ENCODE measurements at regions not wholly inside any gene's neighbourhood (a gene's known extent, or its start where the extent isn't known, plus 50 kb on each side); places are given as distances from the start of the nearest gene placed in this dataset.
A peak's percentile ranks its signal among the peaks of the same experiment; 100 is the strongest.

DNA sequence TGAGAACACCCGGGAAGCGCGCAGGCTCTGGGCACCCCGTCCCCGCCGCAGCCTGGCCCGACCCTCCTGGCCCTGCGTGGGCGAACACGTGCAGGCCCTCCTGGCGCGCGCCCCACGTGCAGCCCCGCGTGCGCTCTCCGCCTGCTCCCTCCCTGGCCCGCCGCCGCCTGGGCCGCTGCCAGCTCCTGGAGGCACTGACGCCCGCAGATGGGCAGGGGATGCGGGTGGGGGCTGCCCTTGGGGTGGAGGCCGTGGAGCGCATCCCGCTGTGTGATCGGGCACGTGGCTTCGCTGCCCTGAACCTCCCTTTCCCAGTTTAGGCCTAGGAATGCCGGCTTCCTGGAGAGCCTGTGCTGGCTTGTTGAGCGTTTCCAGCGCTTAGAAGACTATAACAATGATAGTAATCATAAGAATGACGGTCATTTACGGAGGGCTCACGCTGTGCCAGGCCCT, 104.6 kb upstream of the SLC6A6 start:
- no peak overlapping the region for H3K4me3 ChIP-seq (ENCODE audit: control insufficient read depth, low read depth, low read length)
- TF ChIP-seq, protein P1, sequence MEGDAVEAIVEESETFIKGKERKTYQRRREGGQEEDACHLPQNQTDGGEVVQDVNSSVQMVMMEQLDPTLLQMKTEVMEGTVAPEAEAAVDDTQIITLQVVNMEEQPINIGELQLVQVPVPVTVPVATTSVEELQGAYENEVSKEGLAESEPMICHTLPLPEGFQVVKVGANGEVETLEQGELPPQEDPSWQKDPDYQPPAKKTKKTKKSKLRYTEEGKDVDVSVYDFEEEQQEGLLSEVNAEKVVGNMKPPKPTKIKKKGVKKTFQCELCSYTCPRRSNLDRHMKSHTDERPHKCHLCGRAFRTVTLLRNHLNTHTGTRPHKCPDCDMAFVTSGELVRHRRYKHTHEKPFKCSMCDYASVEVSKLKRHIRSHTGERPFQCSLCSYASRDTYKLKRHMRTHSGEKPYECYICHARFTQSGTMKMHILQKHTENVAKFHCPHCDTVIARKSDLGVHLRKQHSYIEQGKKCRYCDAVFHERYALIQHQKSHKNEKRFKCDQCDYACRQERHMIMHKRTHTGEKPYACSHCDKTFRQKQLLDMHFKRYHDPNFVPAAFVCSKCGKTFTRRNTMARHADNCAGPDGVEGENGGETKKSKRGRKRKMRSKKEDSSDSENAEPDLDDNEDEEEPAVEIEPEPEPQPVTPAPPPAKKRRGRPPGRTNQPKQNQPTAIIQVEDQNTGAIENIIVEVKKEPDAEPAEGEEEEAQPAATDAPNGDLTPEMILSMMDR (conservative IDR thresholded peaks at IDR 0.05; ENCODE audit: control insufficient read depth, insufficient read depth, low read depth, low read length): no peak
- DNase-seq (ENCODE audit: low read depth): no peak

DNA sequence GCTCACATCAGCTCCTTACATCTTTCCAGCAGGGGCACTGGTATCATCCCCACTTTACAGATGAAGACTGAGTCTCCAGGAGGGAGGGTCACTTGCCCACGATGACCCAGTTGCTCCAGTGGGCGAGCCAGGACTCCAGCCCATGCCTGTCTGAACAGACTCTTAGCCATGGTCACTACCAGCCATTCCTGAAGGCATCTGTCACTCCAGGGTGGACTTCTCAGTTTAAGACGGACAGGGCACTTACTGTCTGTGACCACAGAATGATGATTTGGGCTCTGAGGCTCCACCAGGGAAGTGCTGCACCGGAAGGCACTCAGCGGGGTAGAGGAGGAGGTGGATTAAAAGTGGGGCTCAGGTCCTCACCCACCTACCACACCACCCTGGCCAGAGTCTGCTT, 104.0 kb upstream of the SLC6A6 start:
- TF ChIP-seq, protein P1 (conservative IDR thresholded peaks at IDR 0.05; ENCODE audit: control insufficient read depth, insufficient read depth, low read depth, low read length): no peak

DNA sequence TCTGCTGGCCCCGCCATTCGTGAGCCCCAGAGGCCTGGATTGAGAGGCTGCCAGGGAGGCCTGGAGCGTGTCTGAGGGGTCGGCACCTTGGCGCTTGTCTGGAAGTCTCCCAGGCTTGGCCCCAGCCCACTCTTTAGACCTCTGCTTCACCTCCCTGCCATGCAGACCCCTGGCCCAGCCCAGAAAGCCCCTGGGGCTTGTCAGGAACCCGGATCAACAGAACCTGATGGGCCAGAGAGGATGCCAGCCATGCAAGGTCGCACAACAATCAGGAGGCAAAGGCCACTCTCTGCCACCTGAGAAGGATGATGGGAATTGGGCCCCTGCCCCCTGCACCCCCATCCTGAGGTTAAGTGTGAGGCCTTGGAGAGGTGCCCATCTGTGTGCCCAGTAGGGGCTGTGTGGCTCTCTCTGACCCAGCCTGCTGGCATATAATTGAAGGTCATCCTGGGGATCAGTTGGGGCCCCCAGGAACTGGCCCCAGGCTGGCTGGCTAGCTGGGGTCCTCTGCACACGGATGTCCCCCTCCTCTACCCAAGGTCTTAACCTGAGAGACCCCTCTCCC, 103.3 kb upstream of the SLC6A6 start:
- TF ChIP-seq, protein P1 (conservative IDR thresholded peaks at IDR 0.05; ENCODE audit: control insufficient read depth, insufficient read depth, low read depth, low read length): no peak
- no peak for DNase-seq (ENCODE audit: low read depth)
- no peak overlapping the region for H3K4me3 ChIP-seq (ENCODE audit: control insufficient read depth, low read depth, low read length)

More for the DNA sequence above, 104.0 kb upstream of the SLC6A6 start:
- DNase-seq (ENCODE audit: low read depth): no peak
- no peak overlapping the region for H3K4me3 ChIP-seq (ENCODE audit: control insufficient read depth, low read depth, low read length)

DNA sequence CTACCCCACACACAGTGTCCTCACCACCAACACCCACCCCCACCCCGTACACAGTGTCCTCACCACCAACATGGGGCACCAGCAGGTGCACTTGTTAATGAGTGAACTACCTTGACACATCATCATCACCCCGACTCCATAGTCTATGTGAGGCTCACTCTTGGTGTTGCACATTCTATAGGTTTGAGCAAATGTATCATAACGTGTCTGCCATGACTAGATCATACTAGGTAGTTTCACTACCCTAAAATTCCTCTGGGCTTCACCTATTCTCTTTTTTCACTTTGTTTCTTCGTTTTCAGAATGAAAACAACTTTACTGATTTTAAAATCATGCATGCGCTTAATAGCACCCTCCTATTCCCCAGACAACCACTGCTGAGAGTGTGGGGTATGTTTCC, 102.6 kb upstream of the SLC6A6 start:
- TF ChIP-seq, protein P1 (conservative IDR thresholded peaks at IDR 0.05; ENCODE audit: control insufficient read depth, insufficient read depth, low read depth, low read length): no peak
- no peak for DNase-seq (ENCODE audit: low read depth)
- no peak overlapping the region for H3K4me3 ChIP-seq (ENCODE audit: control insufficient read depth, low read depth, low read length)

DNA sequence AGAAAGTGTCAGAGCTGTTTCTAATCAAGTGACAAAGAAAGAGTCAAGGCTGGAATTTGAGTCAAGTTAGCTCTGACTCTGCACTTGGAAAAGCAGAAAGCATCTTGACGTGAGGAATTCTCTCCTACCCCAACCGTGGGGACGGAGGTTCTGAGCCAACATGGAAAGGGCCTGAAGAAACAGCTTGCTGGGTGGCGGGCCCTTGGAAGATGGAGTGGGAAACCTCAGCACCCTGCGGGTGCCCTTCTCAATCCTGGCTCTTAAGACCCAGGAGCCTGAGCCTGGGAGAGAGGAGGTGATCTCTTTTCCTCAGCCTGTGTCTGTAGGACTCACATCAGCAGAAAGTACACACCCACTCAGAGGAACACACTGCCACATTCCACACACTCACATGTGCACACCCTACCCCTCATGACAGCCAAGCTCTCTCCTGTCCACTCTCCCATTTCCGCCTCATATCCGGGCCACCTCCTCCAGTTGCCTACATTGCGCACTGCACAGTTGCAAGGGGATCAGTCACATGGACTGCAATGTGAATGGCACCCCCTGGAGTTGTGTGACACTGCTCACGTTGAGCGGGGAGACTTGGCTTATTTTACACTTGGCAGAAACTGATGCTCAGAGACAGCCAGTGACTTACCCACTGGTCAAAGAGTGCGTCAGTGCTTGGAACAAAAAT, 101.5 kb upstream of the SLC6A6 start:
- H3K4me3 ChIP-seq (ENCODE audit: control insufficient read depth, low read depth, low read length): no peak overlapping the region
- peak; percentile 11 for DNase-seq (ENCODE audit: low read depth)
- TF ChIP-seq, protein P1 (conservative IDR thresholded peaks at IDR 0.05; ENCODE audit: control insufficient read depth, insufficient read depth, low read depth, low read length): no peak

DNA sequence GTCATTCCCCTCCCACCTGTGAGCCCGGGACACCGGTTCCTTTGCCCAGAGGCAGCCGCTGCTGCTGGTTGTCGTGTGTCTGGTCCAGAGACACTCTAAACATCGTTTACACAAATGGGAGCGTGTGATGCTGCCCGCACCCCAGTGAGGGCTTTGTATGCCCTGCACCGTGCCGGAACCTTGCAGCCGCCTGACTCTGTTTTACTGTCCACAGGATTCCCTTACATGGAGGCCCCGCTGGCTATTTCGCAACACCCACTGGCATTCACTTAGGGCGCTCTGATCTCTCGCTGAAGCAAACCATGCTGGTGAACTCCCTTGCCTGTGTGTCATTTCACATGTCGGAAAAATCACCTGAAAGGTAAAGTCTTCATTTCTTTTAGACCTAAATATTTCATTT, 100.8 kb upstream of the SLC6A6 start:
- DNase-seq (ENCODE audit: low read depth): no peak
- TF ChIP-seq, protein P1 (conservative IDR thresholded peaks at IDR 0.05; ENCODE audit: control insufficient read depth, insufficient read depth, low read depth, low read length): no peak
- H3K4me3 ChIP-seq (ENCODE audit: control insufficient read depth, low read depth, low read length): no peak overlapping the region
